ENCODE measurements at regions not wholly inside any gene's neighbourhood (a gene's known extent, or its start where the extent isn't known, plus 50 kb on each side); places are given as distances from the start of the nearest gene placed in this dataset.

DNA sequence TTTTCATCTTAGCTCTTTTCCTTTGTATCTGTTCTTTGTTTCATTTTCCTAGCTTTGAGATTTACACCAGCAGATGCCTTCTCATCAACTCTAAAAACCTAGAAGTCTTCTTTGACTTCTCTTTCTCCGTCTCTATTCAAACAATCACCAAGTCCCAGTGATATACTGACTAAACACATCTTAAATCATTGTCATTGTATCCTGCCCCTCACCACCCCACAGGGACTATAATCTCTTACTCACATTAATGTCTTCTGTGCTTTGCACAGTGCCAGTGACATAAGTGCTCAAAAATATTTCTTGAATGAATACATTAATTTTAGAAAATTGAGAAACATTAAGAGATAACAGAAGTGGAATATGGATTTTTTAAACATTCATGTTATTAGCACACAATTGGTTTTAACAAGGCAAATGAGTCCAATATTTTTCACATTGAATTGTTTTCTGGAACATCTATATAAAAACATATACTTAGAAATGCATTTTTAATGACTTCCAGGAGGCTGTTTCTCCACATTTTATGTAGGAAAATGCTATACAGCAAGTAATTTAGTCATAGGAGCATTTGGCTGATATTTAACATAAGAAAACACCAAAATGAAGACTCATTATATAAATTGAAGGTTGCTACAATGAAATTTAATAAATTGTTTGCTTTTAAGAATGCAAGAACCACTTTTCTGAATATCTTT lies 472.8 kb upstream of the PRICKLE1 start:
- Histone ChIP-seq H3K4me3 (no peak overlapping the region), H3K27ac (ENCODE audit: low read depth in 1 of 2, low read length in 1 of 2) (no peak overlapping the region), H3K4me1 (ENCODE audit: control insufficient read depth in 5 of 5, insufficient read depth in 5 of 5, low read length in 5 of 5) (peaks cover 0 to 33% (median 12%) of the 10 kb centered on the region in 5 donors), H3K9me3 (ENCODE audit: control insufficient read depth in 4 of 4, insufficient read depth in 3 of 4, low read length in 3 of 4) (no peaks in the 10 kb centered on the region), H3K36me3 (ENCODE audit: control insufficient read depth in 4 of 4, insufficient read depth in 4 of 4, low read length in 4 of 4) (no peaks in the 10 kb centered on the region), H3K9ac (ENCODE audit: insufficient read depth in 1 of 2, low read length in 2 of 2) (no peak overlapping the region), H3K27me3 (ENCODE audit: control insufficient read depth in 3 of 3, insufficient read depth in 3 of 3, low read length in 2 of 3) (no peaks in the 10 kb centered on the region)
- 76 to 81% methylated on average over 1 of the region's 1 CpG for WGBS, 2 donors
- ATAC-seq (ENCODE audit: insufficient read depth, low FRiP score) (no peak), DNase-seq (peak in 2 of 3 donors; percentile 81 to 82)
- TF ChIP-seq, protein P1, sequence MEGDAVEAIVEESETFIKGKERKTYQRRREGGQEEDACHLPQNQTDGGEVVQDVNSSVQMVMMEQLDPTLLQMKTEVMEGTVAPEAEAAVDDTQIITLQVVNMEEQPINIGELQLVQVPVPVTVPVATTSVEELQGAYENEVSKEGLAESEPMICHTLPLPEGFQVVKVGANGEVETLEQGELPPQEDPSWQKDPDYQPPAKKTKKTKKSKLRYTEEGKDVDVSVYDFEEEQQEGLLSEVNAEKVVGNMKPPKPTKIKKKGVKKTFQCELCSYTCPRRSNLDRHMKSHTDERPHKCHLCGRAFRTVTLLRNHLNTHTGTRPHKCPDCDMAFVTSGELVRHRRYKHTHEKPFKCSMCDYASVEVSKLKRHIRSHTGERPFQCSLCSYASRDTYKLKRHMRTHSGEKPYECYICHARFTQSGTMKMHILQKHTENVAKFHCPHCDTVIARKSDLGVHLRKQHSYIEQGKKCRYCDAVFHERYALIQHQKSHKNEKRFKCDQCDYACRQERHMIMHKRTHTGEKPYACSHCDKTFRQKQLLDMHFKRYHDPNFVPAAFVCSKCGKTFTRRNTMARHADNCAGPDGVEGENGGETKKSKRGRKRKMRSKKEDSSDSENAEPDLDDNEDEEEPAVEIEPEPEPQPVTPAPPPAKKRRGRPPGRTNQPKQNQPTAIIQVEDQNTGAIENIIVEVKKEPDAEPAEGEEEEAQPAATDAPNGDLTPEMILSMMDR (IDR thresholded peaks at IDR 0.05; ENCODE audit: control extremely low read depth, extremely low read depth) = no peak

DNA sequence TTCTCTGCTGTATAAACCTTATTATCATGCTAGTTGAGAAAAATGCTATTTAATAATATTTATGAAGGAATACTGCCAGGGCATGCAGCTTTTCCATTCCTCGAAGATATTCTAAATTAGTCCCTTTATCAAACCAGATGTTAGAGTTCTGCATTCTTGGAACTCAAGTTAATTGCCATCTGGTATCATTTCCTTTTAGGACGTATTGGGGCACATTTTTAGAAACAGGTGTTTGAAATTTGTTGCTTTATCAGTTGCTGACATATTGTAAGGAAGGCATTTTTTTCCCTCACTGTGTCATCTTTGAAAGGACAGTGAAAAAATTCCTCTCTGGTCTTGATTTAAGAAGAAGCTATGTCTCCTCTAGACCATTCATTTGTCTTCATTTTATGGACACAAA lies 471.2 kb upstream of the PRICKLE1 start:
- DNase-seq (peak in 1 of 3 donors; percentile 10), ATAC-seq (ENCODE audit: insufficient read depth, low FRiP score) (no peak)
- 5 to 29% methylated on average over 2 of the region's 2 CpGs for WGBS, 2 donors
- Histone ChIP-seq H3K27ac (ENCODE audit: low read depth in 1 of 2, low read length in 1 of 2) (no peak overlapping the region), H3K9me3 (ENCODE audit: control insufficient read depth in 4 of 4, insufficient read depth in 3 of 4, low read length in 3 of 4) (no peaks in the 10 kb centered on the region), H3K36me3 (ENCODE audit: control insufficient read depth in 4 of 4, insufficient read depth in 4 of 4, low read length in 4 of 4) (no peaks in the 10 kb centered on the region), H3K27me3 (ENCODE audit: control insufficient read depth in 3 of 3, insufficient read depth in 3 of 3, low read length in 2 of 3) (no peaks in the 10 kb centered on the region), H3K4me3 (no peak overlapping the region), H3K9ac (ENCODE audit: insufficient read depth in 1 of 2, low read length in 2 of 2) (no peak overlapping the region), H3K4me1 (ENCODE audit: control insufficient read depth in 5 of 5, insufficient read depth in 5 of 5, low read length in 5 of 5) (peaks cover 0 to 34% (median 12%) of the 10 kb centered on the region in 5 donors)
- TF ChIP-seq, protein P1 (IDR thresholded peaks at IDR 0.05; ENCODE audit: control extremely low read depth, extremely low read depth) = no peak

DNA sequence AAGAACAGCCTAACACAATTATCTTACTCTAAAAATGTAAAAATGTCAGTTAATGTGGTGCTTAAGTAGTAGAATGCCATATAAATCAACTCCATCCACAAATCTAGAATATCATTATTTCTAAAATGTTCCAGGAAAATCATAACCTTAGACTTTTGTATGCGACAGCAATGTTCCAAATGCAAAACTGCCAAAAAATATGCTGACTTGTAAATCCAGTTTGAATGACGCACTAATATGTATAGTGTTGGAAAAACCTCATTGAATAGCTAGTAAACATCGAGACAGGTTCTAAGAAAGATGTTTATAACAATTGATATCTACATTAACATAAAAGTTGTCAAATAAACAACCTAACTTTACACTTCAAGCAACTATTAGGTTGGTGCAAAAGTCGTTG lies 469.1 kb upstream of the PRICKLE1 start:
- H3K27me3 ChIP-seq (ENCODE audit: control insufficient read depth in 3 of 3, insufficient read depth in 3 of 3, low read length in 2 of 3) = no peaks in the 10 kb centered on the region
- 92 to 97% methylated on average over 4 of the region's 4 CpGs for WGBS, 2 donors
- no peak for ATAC-seq (ENCODE audit: insufficient read depth, low FRiP score)

More for the DNA sequence above, 469.1 kb upstream of the PRICKLE1 start:
- Histone ChIP-seq H3K9ac (ENCODE audit: insufficient read depth in 1 of 2, low read length in 2 of 2) (no peak overlapping the region), H3K4me1 (ENCODE audit: control insufficient read depth in 5 of 5, insufficient read depth in 5 of 5, low read length in 5 of 5) (peaks cover 0 to 24% (median 12%) of the 10 kb centered on the region in 5 donors), H3K4me3 (no peak overlapping the region), H3K36me3 (ENCODE audit: control insufficient read depth in 4 of 4, insufficient read depth in 4 of 4, low read length in 4 of 4) (no peaks in the 10 kb centered on the region), H3K9me3 (ENCODE audit: control insufficient read depth in 4 of 4, insufficient read depth in 3 of 4, low read length in 3 of 4) (no peaks in the 10 kb centered on the region), H3K27ac (ENCODE audit: low read depth in 1 of 2, low read length in 1 of 2) (no peak overlapping the region)
- no peak for DNase-seq
- TF ChIP-seq, protein P1 (IDR thresholded peaks at IDR 0.05; ENCODE audit: control extremely low read depth, extremely low read depth) = no peak

Data from lung (tissue), 11 donors.